Transverse colon (tissue), 4 donors: ENCODE measurements at regions not wholly inside any gene's neighbourhood (a gene's known extent, or its start where the extent isn't known, plus 50 kb on each side); places are given as distances from the start of the nearest gene placed in this dataset.

Experiments used
- DNase-seq: peaks from one replicate; pipeline ENCODE4 v3.0.0-alpha.2; 2019
- H3K27ac ChIP-seq, 4 donors: fragments of 200-600 bp; sonication (generic); 2 replicates each; pipeline ENCODE4 v1.5.1; 2016 to 2018; ENCODE audit warnings: inconsistent platforms in 4 of 4
- H3K27me3 ChIP-seq: fragments of 200-600 bp; sonication (generic); 2 replicates; pipeline ENCODE4 v1.5.1; 2017; ENCODE audit warnings: inconsistent platforms
- H3K36me3 ChIP-seq, 4 donors: fragments of 200-600 bp; sonication (generic); 2 replicates each; pipeline ENCODE4 v1.5.1; 2017 to 2019; ENCODE audit warnings: inconsistent platforms in 4 of 4
- H3K4me1 ChIP-seq, 4 donors: fragments of 200-600 bp; sonication (generic); 2 replicates each; pipeline ENCODE4 v1.5.1; 2017 to 2020; ENCODE audit warnings: inconsistent platforms in 4 of 4
- H3K4me3 ChIP-seq, 4 donors: fragments of 200-600 bp; sonication (generic); 1 replicate in 1 of 4; 2 replicates in 3 of 4; pipeline versions ENCODE4 v1.5.1 to v1.6.1; 2017 to 2019; ENCODE audit warnings: inconsistent platforms in 4 of 4
- H3K9me3 ChIP-seq, 2 donors: fragments of 200-600 bp; sonication (generic); 2 replicates each; pipeline ENCODE4 v1.5.1; 2017 to 2019; ENCODE audit warnings: inconsistent platforms in 2 of 2
- CTCF ChIP-seq, 5 experiments: fragments of 200-600 bp in 3 of 5; fragments of 450-650 bp in 2 of 5; sonication (generic) in 3 of 5; IDR thresholded peaks; 1 replicate in 2 of 5; 2 replicates in 3 of 5; pipeline ENCODE4 v1.5.1; 2016 to 2017; ENCODE audit warnings: antibody characterized with exemption in 5 of 5, inconsistent platforms in 3 of 5, mild to moderate bottlenecking in 2 of 5, moderate library complexity in 1 of 5
- EP300 ChIP-seq: sonication (generic); formaldehyde crosslinking; IDR thresholded peaks from one replicate; pipeline ENCODE4 v1.6.1; 2017; ENCODE audit warnings: antibody characterized with exemption, low read depth
- POLR2A ChIP-seq: fragments of 450-650 bp; IDR thresholded peaks from one replicate; pipeline ENCODE4 v1.6.1; 2016; ENCODE audit warnings: antibody characterized with exemption, mild to moderate bottlenecking, moderate library complexity
- POLR2AphosphoS5 ChIP-seq, 3 donors: sonication (generic); formaldehyde crosslinking; IDR thresholded peaks; one replicate each; pipeline ENCODE4 v1.6.1; 2016; ENCODE audit warnings: antibody characterized with exemption in 3 of 3
- WGBS, 2 donors: methylation state at CpG; one replicate each; pipeline ENCODE4 v1.1.5; 2018; ENCODE audit warnings: low coverage in 1 of 2; 5-methylcytosine and 5-hydroxymethylcytosine counted together
- in situ Hi-C, 4 donors: fragments of 200-750 bp; cut with MboI; loops; one replicate each; pipeline versions ENCODE4 v1.15.0 to v1.15.1; 2017; ENCODE audit warnings: low sequenced_read_pairs in 3 of 4, low pct_ligation_motif_present in 1 of 4, low pct_unique_long_range_greater_than_20kb in 1 of 4
- intact Hi-C: fragments of 100-400 bp; cut with DNase I; formaldehyde crosslinking; loops from one replicate; pipeline ENCODE4 v1.15.1; 2023; ENCODE audit warnings: low total_unique reads

- Histone ChIP-seq H3K4me1 (no peaks in the 10 kb centered on the region), H3K4me3 (no peak overlapping the region), H3K27ac (no peak overlapping the region), H3K9me3 (no peaks in the 10 kb centered on the region), H3K27me3 (no peaks in the 10 kb centered on the region), H3K36me3 (no peaks in the 10 kb centered on the region)
- in situ Hi-C loops, result no loop called here
- 60 to 79% methylated on average over 2 of the region's 2 CpGs for WGBS, 2 donors
- TF ChIP-seq POLR2A (no peak), EP300 (no peak), POLR2AphosphoS5 (IDR thresholded peaks at IDR 0.05) (no peak), CTCF (IDR thresholded peaks at IDR 0.05) (no peak)
- DNase-seq, result no peak
- intact Hi-C loops, result no loop called here
Observed at GRCh38 chr7:119344466-119344865, 928.5 kb upstream of the KCND2 start.

GRCh38 chr7:119348491-119348890, 924.5 kb upstream of the KCND2 start:
- H3K9me3 ChIP-seq, result no peaks in the 10 kb centered on the region
- no peaks in the 10 kb centered on the region for H3K4me1 ChIP-seq
- no peak overlapping the region for H3K4me3 ChIP-seq
- intact Hi-C loops (no loop called here), in situ Hi-C loops (no loop called here)
- TF ChIP-seq POLR2AphosphoS5 (IDR thresholded peaks at IDR 0.05), result no peak
- TF ChIP-seq CTCF (IDR thresholded peaks at IDR 0.05), result no peak
- no peak for TF ChIP-seq POLR2A
- TF ChIP-seq EP300, result no peak
- no peak for DNase-seq
- no peaks in the 10 kb centered on the region for H3K27me3 ChIP-seq
- H3K36me3 ChIP-seq, result no peaks in the 10 kb centered on the region
- no peak overlapping the region for H3K27ac ChIP-seq

- Histone ChIP-seq H3K27me3 (no peaks in the 10 kb centered on the region), H3K9me3 (no peaks in the 10 kb centered on the region), H3K4me3 (no peak overlapping the region), H3K36me3 (no peaks in the 10 kb centered on the region), H3K4me1 (no peaks in the 10 kb centered on the region), H3K27ac (no peak overlapping the region)
- intact Hi-C loops, result no loop called here
- TF ChIP-seq CTCF (IDR thresholded peaks at IDR 0.05) (no peak), POLR2A (no peak), POLR2AphosphoS5 (IDR thresholded peaks at IDR 0.05) (no peak), EP300 (no peak)
- in situ Hi-C loops, result no loop called here
- DNase-seq, result no peak
- WGBS, 2 donors, result 85% methylated on average over 5 of the region's 5 CpGs; no CpG with 5 or more reads in 1 of the 2 donors
Observed at GRCh38 chr7:119350334-119350733, 922.6 kb upstream of the KCND2 start.

- 66 to 84% methylated on average over 8 of the region's 8 CpGs for WGBS, 2 donors
- no peak overlapping the region for H3K27ac ChIP-seq
- no peaks in the 10 kb centered on the region for H3K27me3 ChIP-seq
- H3K9me3 ChIP-seq, result no peaks in the 10 kb centered on the region
- in situ Hi-C loops (no loop called here), intact Hi-C loops (no loop called here)
- no peak for TF ChIP-seq EP300
- no peak for TF ChIP-seq POLR2A
- DNase-seq, result no peak
- H3K36me3 ChIP-seq, result no peaks in the 10 kb centered on the region
- no peak overlapping the region for H3K4me3 ChIP-seq
- H3K4me1 ChIP-seq, result no peaks in the 10 kb centered on the region
Observed at GRCh38 chr7:119351320-119351719, 921.7 kb upstream of the KCND2 start.

GRCh38 chr7:119374436-119374835, 898.5 kb upstream of the KCND2 start:
- TF ChIP-seq CTCF (IDR thresholded peaks at IDR 0.05), result no peak
- no peak for TF ChIP-seq EP300
- TF ChIP-seq POLR2A, result no peak
- TF ChIP-seq POLR2AphosphoS5 (IDR thresholded peaks at IDR 0.05), result no peak
- Histone ChIP-seq H3K4me1 (no peaks in the 10 kb centered on the region), H3K36me3 (no peaks in the 10 kb centered on the region), H3K4me3 (no peak overlapping the region), H3K27ac (no peak overlapping the region), H3K27me3 (no peaks in the 10 kb centered on the region), H3K9me3 (no peaks in the 10 kb centered on the region)
- intact Hi-C loops (no loop called here), in situ Hi-C loops (no loop called here)
- DNase-seq, result no peak
- 65 to 75% methylated on average over 2 of the region's 2 CpGs for WGBS, 2 donors
